ENCODE measurements at regions not wholly inside any gene's neighbourhood (a gene's known extent, or its start where the extent isn't known, plus 50 kb on each side); places are given as distances from the start of the nearest gene placed in this dataset.

DNA sequence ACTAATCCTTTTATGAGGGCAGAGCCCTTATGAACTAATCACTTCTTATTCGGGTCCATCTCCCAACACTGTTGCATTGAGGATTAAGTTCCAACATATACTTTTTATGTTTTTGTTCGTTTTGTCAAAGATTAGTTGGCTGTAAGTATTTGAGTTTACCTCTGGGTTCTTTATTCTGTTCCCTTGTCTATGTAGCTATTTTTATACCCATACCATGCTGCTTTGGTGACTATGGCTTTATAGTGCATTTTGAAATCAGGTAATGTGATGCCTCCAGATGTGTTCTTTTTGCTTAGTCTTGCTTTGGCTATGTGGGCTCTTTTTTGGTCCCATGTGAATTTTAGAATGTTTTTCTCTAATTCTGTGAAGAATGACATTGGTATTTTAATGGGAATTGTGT, 166.4 kb upstream of the KCNMB2 start:
- TF ChIP-seq, protein P1, sequence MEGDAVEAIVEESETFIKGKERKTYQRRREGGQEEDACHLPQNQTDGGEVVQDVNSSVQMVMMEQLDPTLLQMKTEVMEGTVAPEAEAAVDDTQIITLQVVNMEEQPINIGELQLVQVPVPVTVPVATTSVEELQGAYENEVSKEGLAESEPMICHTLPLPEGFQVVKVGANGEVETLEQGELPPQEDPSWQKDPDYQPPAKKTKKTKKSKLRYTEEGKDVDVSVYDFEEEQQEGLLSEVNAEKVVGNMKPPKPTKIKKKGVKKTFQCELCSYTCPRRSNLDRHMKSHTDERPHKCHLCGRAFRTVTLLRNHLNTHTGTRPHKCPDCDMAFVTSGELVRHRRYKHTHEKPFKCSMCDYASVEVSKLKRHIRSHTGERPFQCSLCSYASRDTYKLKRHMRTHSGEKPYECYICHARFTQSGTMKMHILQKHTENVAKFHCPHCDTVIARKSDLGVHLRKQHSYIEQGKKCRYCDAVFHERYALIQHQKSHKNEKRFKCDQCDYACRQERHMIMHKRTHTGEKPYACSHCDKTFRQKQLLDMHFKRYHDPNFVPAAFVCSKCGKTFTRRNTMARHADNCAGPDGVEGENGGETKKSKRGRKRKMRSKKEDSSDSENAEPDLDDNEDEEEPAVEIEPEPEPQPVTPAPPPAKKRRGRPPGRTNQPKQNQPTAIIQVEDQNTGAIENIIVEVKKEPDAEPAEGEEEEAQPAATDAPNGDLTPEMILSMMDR (IDR thresholded peaks at IDR 0.05 in 8 of 11, conservative IDR thresholded peaks at IDR 0.05 in 3 of 11): no peak
- TF ChIP-seq POLR2A (IDR thresholded peaks at IDR 0.05): no peak
- TF ChIP-seq POLR2AphosphoS5 (IDR thresholded peaks at IDR 0.05): no peak

Measured in spleen (tissue), 7 donors.